Epidermal melanocyte (primary cell): ENCODE measurements at regions not wholly inside any gene's neighbourhood (a gene's known extent, or its start where the extent isn't known, plus 50 kb on each side); places are given as distances from the start of the nearest gene placed in this dataset.

Experiments
- DNase-seq: peaks from one replicate; pipeline ENCODE4 v3.0.0; 2011; ENCODE audit warnings: low spot score; ENCODE audit not compliant: insufficient read length

DNA sequence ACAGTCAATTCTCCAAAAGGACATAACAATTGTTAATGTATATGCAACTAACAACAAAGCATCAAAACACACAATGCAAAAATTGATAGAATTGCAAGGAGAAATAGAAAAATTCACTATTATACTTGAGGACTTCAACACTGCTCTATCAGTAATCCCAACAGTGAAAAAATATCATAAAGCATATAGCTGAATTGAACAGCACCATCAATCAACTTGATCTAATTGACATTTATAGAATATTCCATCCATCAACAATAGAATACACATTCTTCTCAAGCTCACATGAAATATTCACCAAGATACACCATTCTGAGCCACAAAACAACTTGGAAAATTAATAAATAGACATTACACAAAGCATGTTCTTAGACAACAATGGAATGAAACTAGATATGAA lies 60.1 kb upstream of the ASXL3 start:
- no peak for DNase-seq

DNA sequence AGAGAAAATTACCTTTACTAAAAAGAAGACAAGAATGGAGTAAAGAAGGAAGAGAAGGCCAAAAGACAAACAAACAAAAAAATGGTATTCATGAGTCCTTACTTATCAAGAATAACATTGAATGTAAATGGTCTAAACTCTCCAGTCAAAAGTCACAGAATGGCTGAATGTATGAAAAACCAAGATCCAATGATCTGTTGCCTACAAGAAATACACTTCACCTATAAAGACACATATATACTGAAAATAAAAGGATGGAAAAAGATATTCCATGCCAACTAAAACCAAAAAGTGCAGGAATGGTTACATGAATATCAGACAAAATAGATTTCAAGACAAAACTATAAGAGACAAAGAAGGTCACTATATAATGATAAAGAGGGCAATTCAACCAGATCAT lies 65.0 kb upstream of the ASXL3 start:
- no peak for DNase-seq

DNA sequence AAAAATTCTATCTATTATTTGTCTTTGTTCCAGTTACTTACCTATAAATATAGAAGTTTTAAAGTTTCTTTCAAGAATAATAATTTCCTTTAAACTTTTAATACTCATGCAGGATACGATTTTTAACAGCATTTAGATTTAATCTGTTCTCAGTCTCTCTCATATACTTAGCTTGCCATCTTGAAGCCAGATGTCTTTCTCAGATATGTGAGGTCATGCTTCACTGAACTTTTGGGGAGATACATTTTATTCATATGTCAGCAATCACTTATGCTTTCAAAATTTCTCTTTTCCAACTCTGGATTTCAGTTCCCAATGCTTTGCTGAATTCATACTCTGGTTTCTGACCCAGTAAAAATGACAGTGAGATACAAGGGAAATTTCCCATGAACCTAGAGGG lies 66.5 kb upstream of the CCDC178 start:
- DNase-seq = no peak

DNA sequence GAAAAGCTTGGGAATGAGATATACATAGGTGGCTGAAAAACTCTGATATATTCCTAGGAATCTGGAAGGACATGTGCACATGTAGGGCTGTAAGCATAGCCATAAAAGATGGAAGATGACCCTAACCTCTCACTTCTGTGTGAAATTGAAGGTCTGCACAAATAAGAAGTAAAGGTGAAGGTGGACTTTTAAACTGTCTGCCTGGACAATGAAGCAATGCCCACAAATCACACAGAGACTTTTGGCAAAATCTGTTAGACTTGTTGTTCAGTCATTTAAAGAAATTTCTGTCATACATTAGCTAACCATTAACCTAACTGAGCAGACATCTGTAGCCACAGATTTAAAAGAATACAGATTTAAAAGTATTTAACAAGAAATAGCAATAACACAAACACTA lies 65.3 kb upstream of the CCDC178 start:
- DNase-seq = no peak

DNA sequence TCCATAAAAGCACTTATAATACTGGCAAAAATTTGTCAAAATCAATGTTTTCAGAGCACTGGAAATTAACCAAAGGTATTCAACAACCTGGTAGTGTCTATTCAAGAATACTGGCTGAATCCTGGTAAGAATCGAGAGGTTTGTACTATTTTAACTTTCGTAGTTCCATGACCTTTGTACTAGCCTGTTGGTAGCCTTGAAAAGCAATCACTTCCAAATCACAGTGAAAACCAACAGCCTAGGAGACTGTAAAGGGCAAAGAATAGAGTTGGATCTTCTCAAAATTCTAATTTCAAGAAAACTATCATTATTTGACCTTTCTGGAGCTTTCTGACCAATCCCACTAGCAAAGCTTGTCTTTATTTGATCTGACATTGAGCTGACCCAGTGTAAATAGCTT lies 64.8 kb upstream of the CCDC178 start:
- no peak for DNase-seq

DNA sequence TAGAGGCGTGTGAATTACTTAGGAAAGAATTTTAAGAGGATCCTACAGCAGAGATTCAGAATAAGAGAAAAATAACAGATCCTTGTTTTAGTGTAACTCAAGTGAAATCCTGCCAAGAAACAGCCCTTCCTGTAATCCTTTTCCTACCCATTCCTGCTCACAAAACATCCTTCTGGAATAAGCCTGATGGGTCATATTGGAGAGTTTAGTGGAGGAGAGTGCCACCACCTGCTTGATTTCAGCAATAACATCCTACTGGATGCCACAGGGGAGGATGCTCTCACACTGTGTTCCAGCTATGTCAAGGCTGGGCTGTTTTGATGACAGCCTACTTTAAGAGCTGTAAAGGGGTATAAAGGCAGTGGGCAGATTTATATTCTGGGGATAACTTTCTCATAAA lies 54.8 kb upstream of the CCDC178 start:
- peak; percentile 29 for DNase-seq
